ENCODE measurements at regions not wholly inside any gene's neighbourhood (a gene's known extent, or its start where the extent isn't known, plus 50 kb on each side); places are given as distances from the start of the nearest gene placed in this dataset.
A peak's percentile ranks its signal among the peaks of the same experiment; 100 is the strongest.
"Not testable (repeated sequence)": the region's sequence is repeated elsewhere in the genome, so short reads cannot be mapped to it uniquely, and the experiment has no call there.

- Histone ChIP-seq H3K9me3 (ENCODE audit: control insufficient read depth, insufficient read depth, low read depth, low read length) (no peaks in the 10 kb centered on the region), H3K36me3 (ENCODE audit: control insufficient read depth, insufficient read depth, low read length) (no peaks in the 10 kb centered on the region), H3K4me3 (ENCODE audit: low read depth, low read length) (no peak overlapping the region), H3K27me3 (ENCODE audit: control insufficient read depth, insufficient read depth, low read length) (no peaks in the 10 kb centered on the region), H3K9ac (ENCODE audit: low read length) (no peak overlapping the region), H3K4me1 (ENCODE audit: control insufficient read depth, insufficient read depth, low read length) (peaks cover 2% of the 10 kb centered on the region), H3K27ac (ENCODE audit: low read depth, low read length) (no peak overlapping the region)
These were observed 226.7 kb upstream of the ALCAM start for GRCh38 chr3:105139881-105140560.

GRCh38 chr3:105140899-105141367 is 225.8 kb upstream of the ALCAM start:
- H3K9ac ChIP-seq (ENCODE audit: low read length) = no peak overlapping the region
- H3K36me3 ChIP-seq (ENCODE audit: control insufficient read depth, insufficient read depth, low read length) = no peaks in the 10 kb centered on the region
- no peak overlapping the region for H3K27ac ChIP-seq (ENCODE audit: low read depth, low read length)
- no peaks in the 10 kb centered on the region for H3K9me3 ChIP-seq (ENCODE audit: control insufficient read depth, insufficient read depth, low read depth, low read length)
- H3K27me3 ChIP-seq (ENCODE audit: control insufficient read depth, insufficient read depth, low read length) = no peaks in the 10 kb centered on the region
- no peak overlapping the region for H3K4me3 ChIP-seq (ENCODE audit: low read depth, low read length)
- H3K4me1 ChIP-seq (ENCODE audit: control insufficient read depth, insufficient read depth, low read length) = no peaks in the 10 kb centered on the region

- no peak overlapping the region for H3K9ac ChIP-seq (ENCODE audit: low read length)
- no peak overlapping the region for H3K27ac ChIP-seq (ENCODE audit: low read depth, low read length)
- H3K9me3 ChIP-seq (ENCODE audit: control insufficient read depth, insufficient read depth, low read depth, low read length) = peaks cover 16% of the 10 kb centered on the region
- H3K36me3 ChIP-seq (ENCODE audit: control insufficient read depth, insufficient read depth, low read length) = no peaks in the 10 kb centered on the region
- H3K4me3 ChIP-seq (ENCODE audit: low read depth, low read length) = no peak overlapping the region
- no peaks in the 10 kb centered on the region for H3K4me1 ChIP-seq (ENCODE audit: control insufficient read depth, insufficient read depth, low read length)
- H3K27me3 ChIP-seq (ENCODE audit: control insufficient read depth, insufficient read depth, low read length) = no peaks in the 10 kb centered on the region
These were observed 221.9 kb upstream of the ALCAM start for GRCh38 chr3:105144837-105145236.

DNA sequence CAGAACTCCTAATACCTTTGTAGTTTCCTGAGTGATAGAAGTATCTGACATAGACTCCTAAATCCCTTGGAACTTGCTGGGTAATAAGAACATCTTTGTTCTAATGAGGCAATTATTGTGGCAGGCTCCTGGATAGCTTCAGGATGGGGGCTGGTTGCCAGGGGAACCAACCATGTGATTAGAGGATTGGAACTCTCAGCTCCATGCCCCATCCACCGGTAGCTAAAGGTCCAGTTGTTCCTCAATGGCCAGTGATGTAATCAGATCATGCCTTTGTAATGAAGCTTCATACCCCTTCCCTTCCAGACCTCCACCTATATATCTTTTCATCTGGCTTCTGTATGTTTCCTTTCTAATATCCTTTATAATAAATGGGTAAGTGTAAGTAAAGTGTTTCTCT is 221.2 kb upstream of the ALCAM start:
- Histone ChIP-seq H3K27ac (ENCODE audit: low read depth, low read length) (no peak overlapping the region), H3K9ac (ENCODE audit: low read length) (no peak overlapping the region), H3K27me3 (ENCODE audit: control insufficient read depth, insufficient read depth, low read length) (no peaks in the 10 kb centered on the region), H3K4me1 (ENCODE audit: control insufficient read depth, insufficient read depth, low read length) (no peaks in the 10 kb centered on the region), H3K36me3 (ENCODE audit: control insufficient read depth, insufficient read depth, low read length) (no peaks in the 10 kb centered on the region), H3K9me3 (ENCODE audit: control insufficient read depth, insufficient read depth, low read depth, low read length) (peaks cover 18% of the 10 kb centered on the region), H3K4me3 (ENCODE audit: low read depth, low read length) (no peak overlapping the region)

DNA sequence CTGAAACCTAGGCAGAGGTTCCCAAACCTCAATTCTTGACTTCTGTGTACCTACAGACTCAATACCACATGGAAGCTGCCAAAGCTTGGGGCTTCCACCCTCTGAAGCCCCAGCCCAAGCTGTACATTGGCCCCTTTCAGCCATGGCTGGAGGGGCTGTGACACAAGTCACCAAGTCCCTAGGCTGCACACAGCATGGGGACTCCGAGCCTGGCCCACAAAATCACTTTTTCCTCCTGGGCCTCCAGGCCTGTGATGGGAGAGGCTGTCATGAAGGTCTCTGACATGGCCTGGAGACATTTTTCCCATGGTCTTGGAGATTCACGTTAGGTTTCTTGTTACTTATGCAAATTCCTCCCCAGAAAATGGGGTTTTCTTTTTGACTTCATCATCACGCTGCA is 217.5 kb upstream of the ALCAM start:
- H3K4me3 ChIP-seq (ENCODE audit: low read depth, low read length); H3K27me3 ChIP-seq (ENCODE audit: control insufficient read depth, insufficient read depth, low read length); H3K4me1 ChIP-seq (ENCODE audit: control insufficient read depth, insufficient read depth, low read length); H3K9ac ChIP-seq (ENCODE audit: low read length); H3K27ac ChIP-seq (ENCODE audit: low read depth, low read length); H3K36me3 ChIP-seq (ENCODE audit: control insufficient read depth, insufficient read depth, low read length): not testable (repeated sequence)
- peaks cover 18% of the 10 kb centered on the region for H3K9me3 ChIP-seq (ENCODE audit: control insufficient read depth, insufficient read depth, low read depth, low read length)

GRCh38 chr3:105152987-105153386 is 213.7 kb upstream of the ALCAM start:
- no peaks in the 10 kb centered on the region for H3K36me3 ChIP-seq (ENCODE audit: control insufficient read depth, insufficient read depth, low read length)
- H3K4me1 ChIP-seq (ENCODE audit: control insufficient read depth, insufficient read depth, low read length) = peaks cover 24% of the 10 kb centered on the region
- no peaks in the 10 kb centered on the region for H3K27me3 ChIP-seq (ENCODE audit: control insufficient read depth, insufficient read depth, low read length)
- no peak overlapping the region for H3K9ac ChIP-seq (ENCODE audit: low read length)
- H3K27ac ChIP-seq (ENCODE audit: low read depth, low read length) = no peak overlapping the region
- H3K9me3 ChIP-seq (ENCODE audit: control insufficient read depth, insufficient read depth, low read depth, low read length) = peaks cover 13% of the 10 kb centered on the region
- H3K4me3 ChIP-seq (ENCODE audit: low read depth, low read length) = no peak overlapping the region

GRCh38 chr3:105154692-105155091 is 212.0 kb upstream of the ALCAM start:
- no peaks in the 10 kb centered on the region for H3K36me3 ChIP-seq (ENCODE audit: control insufficient read depth, insufficient read depth, low read length)
- no peak overlapping the region for H3K9ac ChIP-seq (ENCODE audit: low read length)
- no peaks in the 10 kb centered on the region for H3K27me3 ChIP-seq (ENCODE audit: control insufficient read depth, insufficient read depth, low read length)
- no peak overlapping the region for H3K27ac ChIP-seq (ENCODE audit: low read depth, low read length)
- H3K9me3 ChIP-seq (ENCODE audit: control insufficient read depth, insufficient read depth, low read depth, low read length) = peaks cover 3% of the 10 kb centered on the region; the same call in 1 of the 2 replicates
- H3K4me1 ChIP-seq (ENCODE audit: control insufficient read depth, insufficient read depth, low read length) = peaks cover 31% of the 10 kb centered on the region
- H3K4me3 ChIP-seq (ENCODE audit: low read depth, low read length) = no peak overlapping the region

DNA sequence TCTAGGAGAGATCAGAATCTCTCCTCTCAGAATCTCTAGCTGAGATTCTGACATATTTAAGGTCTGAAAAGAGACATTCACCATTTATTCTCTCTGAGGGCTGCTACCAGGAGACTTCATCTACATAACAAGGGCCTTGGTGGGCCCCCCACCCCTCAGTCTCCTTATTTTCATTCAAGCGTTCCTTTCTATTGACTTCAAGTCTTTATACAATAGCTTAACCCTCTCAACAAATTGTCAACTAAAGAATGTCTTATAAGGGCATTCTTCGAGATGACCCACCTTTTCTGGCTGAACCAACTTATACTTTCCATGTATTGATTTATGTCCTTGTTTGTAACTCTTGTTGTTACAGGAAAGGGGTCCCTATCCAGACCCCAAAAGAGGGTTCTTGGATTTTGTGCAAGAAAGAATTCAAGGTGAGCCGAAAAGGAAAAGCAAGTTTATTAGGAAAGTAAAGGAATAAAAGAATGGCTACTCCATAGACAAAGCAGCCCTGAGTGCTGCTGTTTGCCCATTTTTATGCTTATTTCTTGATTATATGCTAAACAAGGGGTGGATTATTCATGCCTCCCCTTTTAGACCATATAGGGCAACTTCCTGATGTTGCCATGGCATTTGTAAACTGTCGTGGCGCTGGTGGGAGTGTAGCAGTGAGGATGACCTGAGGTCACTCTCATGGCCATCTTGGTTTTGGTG is 209.5 kb upstream of the ALCAM start:
- peak overlapping the region; percentile 32 for H3K4me3 ChIP-seq (ENCODE audit: low read depth, low read length)
- no peaks in the 10 kb centered on the region for H3K36me3 ChIP-seq (ENCODE audit: control insufficient read depth, insufficient read depth, low read length)
- H3K4me1 ChIP-seq (ENCODE audit: control insufficient read depth, insufficient read depth, low read length) = peaks cover 31% of the 10 kb centered on the region
- peak overlapping the region; percentile 57 for H3K9ac ChIP-seq (ENCODE audit: low read length)
- no peaks in the 10 kb centered on the region for H3K9me3 ChIP-seq (ENCODE audit: control insufficient read depth, insufficient read depth, low read depth, low read length)
- peak overlapping the region; percentile 100 for H3K27ac ChIP-seq (ENCODE audit: low read depth, low read length)
- no peaks in the 10 kb centered on the region for H3K27me3 ChIP-seq (ENCODE audit: control insufficient read depth, insufficient read depth, low read length)

DNA sequence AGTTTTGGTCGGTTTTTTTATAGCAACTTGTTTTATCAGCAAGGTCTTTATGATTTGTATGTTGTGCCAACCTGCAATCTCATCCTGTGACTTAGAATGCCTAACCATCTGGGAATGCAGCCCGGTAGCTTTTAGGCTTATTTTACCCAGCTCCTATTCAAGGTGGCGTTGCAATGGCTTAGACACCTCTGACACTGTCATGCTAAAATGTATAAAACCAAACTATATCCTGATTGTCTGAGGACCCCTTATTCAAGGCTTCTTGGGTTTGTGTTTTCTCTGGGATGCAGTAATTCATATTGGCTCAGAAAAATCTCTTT is 209.0 kb upstream of the ALCAM start:
- Histone ChIP-seq H3K9ac (ENCODE audit: low read length) (no peak overlapping the region), H3K9me3 (ENCODE audit: control insufficient read depth, insufficient read depth, low read depth, low read length) (no peaks in the 10 kb centered on the region), H3K27ac (ENCODE audit: low read depth, low read length) (peak overlapping the region; percentile 100), H3K36me3 (ENCODE audit: control insufficient read depth, insufficient read depth, low read length) (no peaks in the 10 kb centered on the region), H3K4me1 (ENCODE audit: control insufficient read depth, insufficient read depth, low read length) (peaks cover 31% of the 10 kb centered on the region), H3K27me3 (ENCODE audit: control insufficient read depth, insufficient read depth, low read length) (no peaks in the 10 kb centered on the region), H3K4me3 (ENCODE audit: low read depth, low read length) (peak overlapping the region; percentile 32; the same call in 1 of the 2 replicates)

DNA sequence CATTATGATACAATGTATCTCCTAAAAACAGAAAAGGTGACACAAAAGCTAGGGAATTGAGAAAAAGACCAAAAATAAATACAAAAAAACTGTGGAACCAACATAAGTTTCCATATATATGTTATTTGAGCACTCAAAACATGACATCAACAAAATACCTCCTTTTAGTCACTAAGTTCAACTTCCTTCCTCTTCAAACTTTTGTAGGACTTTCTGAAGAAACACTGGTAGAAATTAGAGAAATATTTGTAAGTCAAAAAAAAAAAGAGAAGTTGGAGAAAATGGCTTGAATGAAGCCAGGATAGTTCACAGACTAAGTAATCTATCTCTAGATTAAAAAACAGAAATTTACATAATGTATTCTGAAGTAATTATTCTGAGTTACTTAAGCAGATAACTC is 208.4 kb upstream of the ALCAM start:
- Histone ChIP-seq H3K27me3 (ENCODE audit: control insufficient read depth, insufficient read depth, low read length) (no peaks in the 10 kb centered on the region), H3K36me3 (ENCODE audit: control insufficient read depth, insufficient read depth, low read length) (no peaks in the 10 kb centered on the region), H3K27ac (ENCODE audit: low read depth, low read length) (peak overlapping the region; percentile 100), H3K4me3 (ENCODE audit: low read depth, low read length) (no peak overlapping the region), H3K4me1 (ENCODE audit: control insufficient read depth, insufficient read depth, low read length) (peaks cover 31% of the 10 kb centered on the region), H3K9ac (ENCODE audit: low read length) (no peak overlapping the region), H3K9me3 (ENCODE audit: control insufficient read depth, insufficient read depth, low read depth, low read length) (no peaks in the 10 kb centered on the region)

GRCh38 chr3:105162448-105162847 is 204.3 kb upstream of the ALCAM start:
- no peaks in the 10 kb centered on the region for H3K36me3 ChIP-seq (ENCODE audit: control insufficient read depth, insufficient read depth, low read length)
- no peaks in the 10 kb centered on the region for H3K9me3 ChIP-seq (ENCODE audit: control insufficient read depth, insufficient read depth, low read depth, low read length)
- no peaks in the 10 kb centered on the region for H3K27me3 ChIP-seq (ENCODE audit: control insufficient read depth, insufficient read depth, low read length)
- no peak overlapping the region for H3K9ac ChIP-seq (ENCODE audit: low read length)
- no peak overlapping the region for H3K4me3 ChIP-seq (ENCODE audit: low read depth, low read length)
- H3K27ac ChIP-seq (ENCODE audit: low read depth, low read length) = no peak overlapping the region
- H3K4me1 ChIP-seq (ENCODE audit: control insufficient read depth, insufficient read depth, low read length) = peaks cover 13% of the 10 kb centered on the region
